GM12878 (cell line): ENCODE measurements at regions not wholly inside any gene's neighbourhood (a gene's known extent, or its start where the extent isn't known, plus 50 kb on each side); places are given as distances from the start of the nearest gene placed in this dataset.

Experiments used
- ATAC-seq: fragments of 200-7000 bp; cut with Tn5 transposase; 3 replicates; pipeline ENCODE4 v1.9.1; 2020; ENCODE audit warnings: mild to moderate bottlenecking, moderate library complexity
- BruUV-seq: library from RNA; stranded (reverse); fragments of 400-500 nt; replicated peaks from 2 replicates; lab custom pipeline; 2021; lab: Mats Ljungman, UMichigan
- CTCF ChIA-PET: fragments of 300-600 bp; sonication (Branson Sonifier 250); formaldehyde crosslinking; extraction: SDS; loops from one replicate; lab custom pipeline; 2021; ENCODE audit warnings: inconsistent platforms; lab: Yijun Ruan, JAX
- POLR2A ChIA-PET: fragments of 350-600 bp; formaldehyde crosslinking; extraction: SDS; loops from one replicate; lab custom pipeline; 2021; ENCODE audit warnings: inconsistent platforms; lab: Charles Lee
- RAD21 ChIA-PET: fragments of 300-600 bp; sonication (Branson Sonifier 250); formaldehyde crosslinking; loops from one replicate; lab custom pipeline; 2023; ENCODE audit warnings: antibody characterized with exemption; ENCODE audit not compliant: unreplicated experiment; lab: Charles Lee
- SMC1A ChIA-PET: fragments of 300-600 bp; sonication (Branson Sonifier 250); formaldehyde crosslinking; loops from one replicate; lab custom pipeline; 2023; ENCODE audit not compliant: unreplicated experiment, uncharacterized antibody; lab: Charles Lee
- DNase-seq: peaks from one replicate; pipeline ENCODE4 v3.0.0-alpha.2; 2011; ENCODE audit warnings: low read depth, low spot score
- FAIRE-seq: peaks from 3 replicates; lab custom pipeline; 2011; peaks lifted over from hg19 to GRCh38; lab: Jason Lieb, UNC
- H2AFZ ChIP-seq: 2 replicates; pipeline ENCODE4 v1.6.0; 2011; ENCODE audit warnings: low read depth, low read length, control low read depth; ENCODE audit not compliant: control insufficient read depth
- H3K27ac ChIP-seq: 2 replicates; pipeline ENCODE4 v1.5.1; 2011; ENCODE audit warnings: control low read depth; ENCODE audit not compliant: control insufficient read depth, insufficient read depth
- H3K27me3 ChIP-seq, 2 experiments: replicated peaks in 1 of 2; 2 replicates each; pipeline versions ENCODE4 v1.6.0 to v1.6.1; 2011; ENCODE audit warnings: low read length in 1 of 2; ENCODE audit not compliant: control insufficient read depth in 2 of 2, insufficient read depth in 2 of 2
- H3K36me3 ChIP-seq, 2 experiments: 2 replicates each; pipeline ENCODE4 v1.5.1; 2011; ENCODE audit warnings: low read length in 1 of 2; ENCODE audit not compliant: control insufficient read depth in 2 of 2, insufficient read depth in 2 of 2
- H3K4me1 ChIP-seq: 2 replicates; pipeline ENCODE4 v1.6.1; 2011; ENCODE audit warnings: mild to moderate bottlenecking, low read length, moderate library complexity, mixed read lengths; ENCODE audit not compliant: control insufficient read depth, insufficient read depth
- H3K4me2 ChIP-seq: 2 replicates; pipeline ENCODE4 v1.6.0; 2011; ENCODE audit warnings: control low read depth; ENCODE audit not compliant: control insufficient read depth, insufficient read depth
- H3K4me3 ChIP-seq: fragments of 200-600 bp; sonication (generic); 2 replicates; pipeline ENCODE4 v1.5.1; 2016
- H3K79me2 ChIP-seq: 2 replicates; pipeline ENCODE4 v1.6.0; 2011; ENCODE audit warnings: low read length; ENCODE audit not compliant: control insufficient read depth, insufficient read depth
- H3K9ac ChIP-seq: 2 replicates; pipeline ENCODE4 v1.8.0; 2011; ENCODE audit warnings: low read length, control low read depth, mixed read lengths; ENCODE audit not compliant: control insufficient read depth, insufficient read depth
- H3K9me3 ChIP-seq: replicated peaks from 3 replicates; pipeline ENCODE4 v1.5.1; 2011; ENCODE audit warnings: mild to moderate bottlenecking, low read length; ENCODE audit not compliant: control insufficient read depth, insufficient read depth
- H4K20me1 ChIP-seq: 2 replicates; pipeline ENCODE4 v1.6.0; 2011; ENCODE audit not compliant: control insufficient read depth, insufficient read depth
- EP300 ChIP-seq, 2 experiments: fragments of 150-350 bp in 1 of 2; IDR thresholded peaks; 2 replicates each; pipeline ENCODE4 v1.6.1; 2011 to 2012; ENCODE audit warnings: low read depth in 2 of 2, low read length in 2 of 2, borderline replicate concordance in 1 of 2, improper control_type of control experiment in 1 of 2, inconsistent platforms in 1 of 2; ENCODE audit not compliant: control insufficient read depth in 1 of 2
- SMC3 ChIP-seq: IDR thresholded peaks from 2 replicates; pipeline ENCODE4 v1.6.1; 2011; ENCODE audit warnings: low read length, improper control_type of control experiment, borderline replicate concordance
- TARDBP ChIP-seq: IDR thresholded peaks from 2 replicates; pipeline ENCODE4 v1.6.1; 2016; ENCODE audit warnings: borderline replicate concordance
- WGBS: methylation state at CpG from one replicate; pipeline ENCODE4 v1.1.6; 2016; ENCODE audit warnings: low lambda C conversion rate; ENCODE audit not compliant: insufficient replicate concordance, insufficient coverage; ENCODE audit errors: missing lambda C conversion rate; 5-methylcytosine and 5-hydroxymethylcytosine counted together
- in situ Hi-C: fragments of 300-500 bp; cut with MboI; formaldehyde crosslinking; loops from 9 replicates; pipeline ENCODE4 v1.14.3; 2018; ENCODE audit warnings: mixed read lengths
- intact Hi-C: fragments of 100-400 bp; cut with micrococcal nuclease; formaldehyde crosslinking; loops from one replicate; pipeline ENCODE4 v1.14.2; 2022; ENCODE audit not compliant: unreplicated experiment

DNA sequence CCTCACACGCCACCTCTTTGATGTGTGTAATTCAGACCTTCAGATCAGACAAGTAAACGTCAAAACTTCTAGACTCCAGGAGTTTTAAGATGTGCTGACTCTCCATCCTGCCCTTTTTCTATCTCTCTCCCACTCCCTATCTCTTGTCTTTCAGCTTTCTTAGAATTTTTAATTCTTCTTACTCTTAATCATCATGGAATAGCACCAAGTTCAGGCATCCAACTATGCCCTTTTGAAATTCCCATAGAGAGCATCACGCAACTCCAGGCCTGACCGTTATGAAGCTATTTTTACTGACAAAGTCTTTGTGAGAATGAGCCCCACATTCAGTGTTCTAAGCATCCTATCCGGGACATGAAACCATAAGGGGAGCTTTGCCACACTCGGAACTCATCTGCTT lies 62.6 kb downstream of the CTAGE1 start:
- H3K4me3 ChIP-seq, result no peak overlapping the region
- H3K27ac ChIP-seq, result no peak overlapping the region
- no peak for TF ChIP-seq EP300 (IDR thresholded peaks at IDR 0.05; ENCODE audit: borderline replicate concordance in 1 of 2, control insufficient read depth in 1 of 2, low read depth in 2 of 2, low read length in 2 of 2)
- H2AFZ ChIP-seq, result no peak overlapping the region
- ChIA-PET POLR2A (no interaction called here), SMC1A (no interaction called here), RAD21 (no interaction called here), CTCF (no interaction called here)
- no peaks in the 10 kb centered on the region for H3K79me2 ChIP-seq
- no peaks in the 10 kb centered on the region for H3K4me1 ChIP-seq
- no peaks in the 10 kb centered on the region for H3K36me3 ChIP-seq
- 48% methylated on average over 6 of the region's 6 CpGs for WGBS
- no peaks in the 10 kb centered on the region for H3K9me3 ChIP-seq
- FAIRE-seq, result no peak
- no TSS peak for BruUV-seq
- no peaks in the 10 kb centered on the region; a peak in 1 of 4 replicates for H3K27me3 ChIP-seq
- ATAC-seq, result no peak
- no peaks in the 10 kb centered on the region for H4K20me1 ChIP-seq
- H3K4me2 ChIP-seq, result no peak overlapping the region
- no peak for DNase-seq
- H3K9ac ChIP-seq, result no peak overlapping the region
- intact Hi-C loops, result no loop called here
- in situ Hi-C loops, result no loop called here

DNA sequence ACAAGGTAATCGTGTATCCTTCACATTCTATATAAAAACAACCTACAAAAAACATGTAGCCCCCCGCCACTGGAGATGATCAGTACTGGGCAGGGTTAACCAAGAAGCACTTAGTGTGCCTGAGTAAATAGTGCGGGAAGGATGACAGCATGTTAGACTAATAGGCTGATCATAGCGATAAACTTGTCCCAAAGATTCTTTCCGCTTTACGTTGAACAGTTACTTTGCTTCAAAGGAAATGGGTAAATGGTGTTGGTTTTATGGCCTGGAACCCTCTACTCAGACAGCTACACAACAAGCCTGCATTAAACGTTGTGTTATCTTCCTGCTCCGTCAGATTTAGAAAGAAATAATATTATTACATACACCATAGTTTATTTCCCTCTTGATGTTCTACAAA lies 67.7 kb downstream of the CTAGE1 start:
- no peak for DNase-seq
- no peak overlapping the region for H3K4me2 ChIP-seq
- no peak overlapping the region for H2AFZ ChIP-seq
- SMC1A ChIA-PET, result no interaction called here
- H3K9ac ChIP-seq, result no peak overlapping the region
- H3K4me1 ChIP-seq, result no peaks in the 10 kb centered on the region
- in situ Hi-C loops, result no loop called here
- 28% methylated on average over 8 of the region's 8 CpGs for WGBS
- TF ChIP-seq SMC3 (no peak), TARDBP (no peak)
- TF ChIP-seq, all 136 proteins: peak for 0
- H3K36me3 ChIP-seq, result no peaks in the 10 kb centered on the region
- H3K4me3 ChIP-seq, result no peak overlapping the region
- no peak for FAIRE-seq
- BruUV-seq, result no TSS peak
- no peaks in the 10 kb centered on the region for H3K79me2 ChIP-seq
- intact Hi-C loops, result no loop called here
- H3K27ac ChIP-seq, result no peak overlapping the region
- CTCF ChIA-PET, result no interaction called here
- peaks cover 8 to 12% of the 10 kb centered on the region in 2 experiments for H3K27me3 ChIP-seq
- H3K9me3 ChIP-seq, result no peaks in the 10 kb centered on the region
- RAD21 ChIA-PET, result no interaction called here
- no peak for ATAC-seq
- H4K20me1 ChIP-seq, result no peaks in the 10 kb centered on the region
- POLR2A ChIA-PET, result no interaction called here
